GM19025 (cell line): ENCODE measurements at regions not wholly inside any gene's neighbourhood (a gene's known extent, or its start where the extent isn't known, plus 50 kb on each side); places are given as distances from the start of the nearest gene placed in this dataset.

ENCODE experiments used
- ATAC-seq: cut with Tn5 transposase; IDR thresholded peaks from one replicate; pipeline ENCODE4 v1.9.1; 2021; ENCODE audit warnings: mild to moderate bottlenecking, low read depth, moderate library complexity; ENCODE audit not compliant: unreplicated experiment

GRCh38 chr12:22979854-22980469 is 355.0 kb downstream of the ETNK1 start:
- no peak for ATAC-seq

GRCh38 chr12:22981711-22982110 is 356.7 kb downstream of the ETNK1 start:
- no peak for ATAC-seq

- ATAC-seq: no peak
Measured at GRCh38 chr12:22982635-22983034, 357.7 kb downstream of the ETNK1 start.

- ATAC-seq: no peak
Measured at GRCh38 chr12:22986997-22987396, 362.0 kb downstream of the ETNK1 start.

GRCh38 chr12:22990501-22990900 is 365.5 kb downstream of the ETNK1 start:
- no peak for ATAC-seq

- ATAC-seq: no peak
Measured at GRCh38 chr12:22991250-22991844, 366.4 kb downstream of the ETNK1 start.

- ATAC-seq: no peak
Measured at GRCh38 chr12:22993609-22994315, 368.8 kb downstream of the ETNK1 start.

GRCh38 chr12:22994316-22994675 is 369.3 kb downstream of the ETNK1 start:
- ATAC-seq: no peak

GRCh38 chr12:23001487-23001886 is 376.5 kb downstream of the ETNK1 start:
- ATAC-seq: no peak

GRCh38 chr12:23002381-23002780 is 377.4 kb downstream of the ETNK1 start:
- no peak for ATAC-seq

- ATAC-seq: no peak
Measured at GRCh38 chr12:23004473-23005020, 379.6 kb downstream of the ETNK1 start.

GRCh38 chr12:23005387-23005786 is 380.4 kb downstream of the ETNK1 start:
- no peak for ATAC-seq

GRCh38 chr12:23006413-23006812 is 381.4 kb downstream of the ETNK1 start:
- no peak for ATAC-seq

- no peak for ATAC-seq
Measured at GRCh38 chr12:23008623-23009022, 383.7 kb downstream of the ETNK1 start.

- no peak for ATAC-seq
Measured at GRCh38 chr12:23014749-23015148, 389.8 kb downstream of the ETNK1 start.

GRCh38 chr12:23025372-23026016 is 400.5 kb downstream of the ETNK1 start:
- no peak for ATAC-seq

- no peak for ATAC-seq
Measured at GRCh38 chr12:23028158-23028802, 403.3 kb downstream of the ETNK1 start.

- no peak for ATAC-seq
Measured at GRCh38 chr12:23029185-23029584, 404.2 kb downstream of the ETNK1 start.

GRCh38 chr12:23039834-23040233 is 414.9 kb downstream of the ETNK1 start:
- ATAC-seq: no peak

GRCh38 chr12:23041774-23042173 is 416.8 kb downstream of the ETNK1 start:
- ATAC-seq: no peak

- ATAC-seq: no peak
Measured at GRCh38 chr12:23043646-23044045, 418.7 kb downstream of the ETNK1 start.
